Peyer's patch (tissue), 4 donors: ENCODE measurements at regions not wholly inside any gene's neighbourhood (a gene's known extent, or its start where the extent isn't known, plus 50 kb on each side); places are given as distances from the start of the nearest gene placed in this dataset.

Source experiments
- DNase-seq, 3 donors: peaks; one replicate each; pipeline ENCODE4 v3.0.0-alpha.2; 2017 to 2019
- H3K27ac ChIP-seq, 4 donors: fragments of 200-600 bp; sonication (generic); one replicate each; pipeline ENCODE4 v1.5.1; 2016 to 2019
- H3K27me3 ChIP-seq, 2 donors: fragments of 200-600 bp; sonication (generic); one replicate each; pipeline ENCODE4 v1.5.1; 2019
- H3K36me3 ChIP-seq, 3 donors: fragments of 200-600 bp; sonication (generic); one replicate each; pipeline ENCODE4 v1.5.1; 2016 to 2019
- H3K4me1 ChIP-seq, 4 donors: fragments of 200-600 bp; sonication (generic); one replicate each; pipeline ENCODE4 v1.5.1; 2016 to 2019
- H3K4me3 ChIP-seq, 4 donors: fragments of 200-600 bp; sonication (generic); 1 replicate in 3 of 4; 2 replicates in 1 of 4; pipeline ENCODE4 v1.5.1; 2016 to 2019; ENCODE audit warnings: mild to moderate bottlenecking in 1 of 4
- H3K9me3 ChIP-seq, 4 donors: fragments of 200-600 bp; sonication (generic); one replicate each; pipeline ENCODE4 v1.5.1; 2016 to 2019; ENCODE audit warnings: mild to moderate bottlenecking in 1 of 4
- POLR2A ChIP-seq, 2 donors: fragments of 450-650 bp; IDR thresholded peaks; one replicate each; pipeline ENCODE4 v1.5.1; 2017; ENCODE audit warnings: antibody characterized with exemption in 2 of 2, mild to moderate bottlenecking in 2 of 2, moderate library complexity in 2 of 2
- TF ChIP-seq, protein P1 (sequence below), 6 experiments: fragments of 450-650 bp in 4 of 6; fragments of 200-600 bp in 2 of 6; sonication (generic) in 1 of 6; IDR thresholded peaks; one replicate each; pipeline ENCODE4 v1.5.1; 2017 to 2019; ENCODE audit warnings: antibody characterized with exemption in 6 of 6, mild to moderate bottlenecking in 3 of 6, moderate library complexity in 1 of 6

DNA sequence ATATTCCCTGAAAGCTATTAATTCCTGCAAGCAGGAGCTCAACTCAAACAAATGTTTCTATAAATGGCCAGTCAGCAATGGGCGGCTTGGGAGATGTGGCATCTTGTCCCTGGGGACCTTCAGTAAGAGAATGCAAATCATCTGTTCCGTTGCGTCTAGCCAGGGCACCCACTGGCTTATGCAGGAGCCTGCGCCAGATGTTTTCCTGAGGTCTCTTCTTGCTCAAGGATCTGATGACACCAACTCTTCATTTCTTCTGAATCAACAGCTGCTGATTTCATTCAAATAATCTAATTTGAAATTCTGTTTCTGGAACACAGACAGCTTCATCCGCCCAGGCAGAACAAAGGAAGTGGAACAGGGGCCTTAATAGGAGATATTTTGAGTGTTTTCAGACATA is 70.0 kb upstream of the AJAP1 start:
- DNase-seq = no peak
- TF ChIP-seq, protein P1, sequence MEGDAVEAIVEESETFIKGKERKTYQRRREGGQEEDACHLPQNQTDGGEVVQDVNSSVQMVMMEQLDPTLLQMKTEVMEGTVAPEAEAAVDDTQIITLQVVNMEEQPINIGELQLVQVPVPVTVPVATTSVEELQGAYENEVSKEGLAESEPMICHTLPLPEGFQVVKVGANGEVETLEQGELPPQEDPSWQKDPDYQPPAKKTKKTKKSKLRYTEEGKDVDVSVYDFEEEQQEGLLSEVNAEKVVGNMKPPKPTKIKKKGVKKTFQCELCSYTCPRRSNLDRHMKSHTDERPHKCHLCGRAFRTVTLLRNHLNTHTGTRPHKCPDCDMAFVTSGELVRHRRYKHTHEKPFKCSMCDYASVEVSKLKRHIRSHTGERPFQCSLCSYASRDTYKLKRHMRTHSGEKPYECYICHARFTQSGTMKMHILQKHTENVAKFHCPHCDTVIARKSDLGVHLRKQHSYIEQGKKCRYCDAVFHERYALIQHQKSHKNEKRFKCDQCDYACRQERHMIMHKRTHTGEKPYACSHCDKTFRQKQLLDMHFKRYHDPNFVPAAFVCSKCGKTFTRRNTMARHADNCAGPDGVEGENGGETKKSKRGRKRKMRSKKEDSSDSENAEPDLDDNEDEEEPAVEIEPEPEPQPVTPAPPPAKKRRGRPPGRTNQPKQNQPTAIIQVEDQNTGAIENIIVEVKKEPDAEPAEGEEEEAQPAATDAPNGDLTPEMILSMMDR (IDR thresholded peaks at IDR 0.05) = no peak
- Histone ChIP-seq H3K4me3 (no peak overlapping the region), H3K27ac (no peak overlapping the region), H3K4me1 (no peaks in the 10 kb centered on the region), H3K9me3 (no peaks in the 10 kb centered on the region), H3K36me3 (no peaks in the 10 kb centered on the region), H3K27me3 (no peaks in the 10 kb centered on the region)

DNA sequence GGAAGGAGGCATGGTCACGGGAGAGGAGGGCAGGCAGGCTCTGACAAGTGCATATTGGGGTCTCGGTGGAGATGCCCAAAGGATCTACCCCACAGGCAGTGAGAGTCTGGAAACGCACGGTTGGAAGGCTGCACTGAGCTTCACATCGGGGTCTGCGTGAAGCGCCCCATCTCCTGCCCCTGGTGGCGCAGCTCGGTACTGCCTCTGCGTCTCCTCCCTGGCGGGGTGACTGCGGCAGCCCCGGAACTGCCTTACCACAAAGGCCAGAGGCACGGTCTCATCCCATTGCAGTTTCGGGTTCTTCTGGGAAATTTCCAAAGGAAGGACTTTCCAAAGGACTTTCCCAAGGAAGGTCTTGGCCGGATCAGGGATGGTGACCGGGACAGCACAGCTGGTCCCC is 69.2 kb upstream of the AJAP1 start:
- H3K4me3 ChIP-seq = no peak overlapping the region
- no peaks in the 10 kb centered on the region for H3K9me3 ChIP-seq
- H3K36me3 ChIP-seq = no peaks in the 10 kb centered on the region
- TF ChIP-seq, protein P1 (IDR thresholded peaks at IDR 0.05) = peak in 4 of 6 experiments; percentile 15 to 33 (median 32)
- TF ChIP-seq POLR2A (IDR thresholded peaks at IDR 0.05) = no peak
- H3K27ac ChIP-seq = no peak overlapping the region
- H3K27me3 ChIP-seq = no peaks in the 10 kb centered on the region
- H3K4me1 ChIP-seq = no peaks in the 10 kb centered on the region
- DNase-seq = no peak

DNA sequence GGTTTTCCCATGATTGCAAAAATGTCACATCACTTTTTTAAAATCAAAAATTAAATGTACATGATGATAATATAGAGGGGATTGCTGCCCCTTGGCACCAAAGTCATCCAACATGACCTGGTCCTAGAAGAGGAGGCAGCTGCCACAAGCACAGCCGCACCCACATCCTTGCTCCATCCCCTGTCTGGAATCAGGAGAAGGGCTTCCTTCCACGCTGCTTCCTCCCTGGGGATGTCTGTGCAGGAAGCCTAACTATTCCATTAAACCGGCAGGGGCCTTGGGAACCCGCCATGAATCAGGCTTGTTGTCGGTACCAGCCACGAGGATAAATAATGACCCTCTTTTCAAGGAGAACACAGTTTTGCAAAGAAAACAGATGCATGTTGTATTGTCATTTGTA is 68.7 kb upstream of the AJAP1 start:
- TF ChIP-seq POLR2A (IDR thresholded peaks at IDR 0.05) = no peak
- TF ChIP-seq, protein P1 (IDR thresholded peaks at IDR 0.05) = no peak
- DNase-seq = no peak
- H3K36me3 ChIP-seq = no peaks in the 10 kb centered on the region
- H3K9me3 ChIP-seq = no peaks in the 10 kb centered on the region
- H3K27ac ChIP-seq = no peak overlapping the region
- H3K4me1 ChIP-seq = no peaks in the 10 kb centered on the region
- H3K4me3 ChIP-seq = no peak overlapping the region
- H3K27me3 ChIP-seq = no peaks in the 10 kb centered on the region

DNA sequence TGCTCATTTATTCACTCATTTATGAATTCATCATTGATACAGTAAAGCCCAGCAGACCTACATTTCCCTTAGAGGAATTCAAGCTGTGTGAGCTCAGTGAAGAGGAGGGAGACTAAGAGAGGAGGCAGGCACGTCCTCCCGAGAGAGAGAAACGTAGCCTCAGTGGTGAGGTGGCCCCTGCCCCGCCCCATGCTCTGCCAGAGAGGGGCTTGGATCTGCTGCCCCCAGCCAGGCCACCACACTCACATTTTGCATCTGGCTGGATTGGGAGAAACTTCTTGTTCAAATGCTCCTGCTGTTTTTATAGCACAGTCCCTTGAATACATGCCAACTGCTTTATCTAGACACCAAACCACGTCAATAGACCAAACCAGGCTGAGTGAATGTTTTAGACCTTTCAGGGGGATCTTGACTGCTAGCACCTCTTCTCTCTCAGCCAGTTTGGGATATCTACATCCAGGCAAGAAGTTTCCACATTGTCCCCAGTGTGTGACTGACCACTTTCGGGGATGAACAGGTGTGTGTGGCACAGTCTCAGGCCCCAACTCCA is 67.7 kb upstream of the AJAP1 start:
- TF ChIP-seq, protein P1 (IDR thresholded peaks at IDR 0.05) = no peak
- no peak for TF ChIP-seq POLR2A (IDR thresholded peaks at IDR 0.05)
- Histone ChIP-seq H3K4me3 (no peak overlapping the region), H3K27ac (no peak overlapping the region), H3K27me3 (no peaks in the 10 kb centered on the region), H3K36me3 (no peaks in the 10 kb centered on the region), H3K9me3 (no peaks in the 10 kb centered on the region), H3K4me1 (no peaks in the 10 kb centered on the region)
- DNase-seq = no peak

DNA sequence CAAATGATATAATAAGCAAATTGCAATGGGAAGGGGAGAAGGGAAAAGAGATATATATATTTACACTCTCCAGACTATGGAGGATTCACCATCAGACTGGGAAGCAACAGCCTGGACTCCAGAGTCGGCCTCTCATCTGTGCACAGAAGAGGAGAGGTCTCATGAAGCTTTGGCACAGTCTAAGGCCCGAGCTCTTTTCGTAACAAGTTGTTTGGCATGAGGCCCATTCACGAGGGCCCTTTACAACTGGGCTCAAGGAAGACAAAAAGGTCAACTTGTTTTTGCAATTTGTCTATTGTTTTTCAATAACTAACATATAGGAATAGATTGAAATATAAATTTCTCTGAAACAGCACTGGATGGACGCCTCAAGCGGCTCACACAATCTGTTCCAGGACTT is 66.7 kb upstream of the AJAP1 start:
- Histone ChIP-seq H3K4me1 (no peaks in the 10 kb centered on the region), H3K4me3 (no peak overlapping the region), H3K36me3 (no peaks in the 10 kb centered on the region), H3K9me3 (no peaks in the 10 kb centered on the region), H3K27me3 (no peaks in the 10 kb centered on the region), H3K27ac (no peak overlapping the region)
- no peak for TF ChIP-seq POLR2A (IDR thresholded peaks at IDR 0.05)
- TF ChIP-seq, protein P1 (IDR thresholded peaks at IDR 0.05) = no peak
- DNase-seq = no peak

DNA sequence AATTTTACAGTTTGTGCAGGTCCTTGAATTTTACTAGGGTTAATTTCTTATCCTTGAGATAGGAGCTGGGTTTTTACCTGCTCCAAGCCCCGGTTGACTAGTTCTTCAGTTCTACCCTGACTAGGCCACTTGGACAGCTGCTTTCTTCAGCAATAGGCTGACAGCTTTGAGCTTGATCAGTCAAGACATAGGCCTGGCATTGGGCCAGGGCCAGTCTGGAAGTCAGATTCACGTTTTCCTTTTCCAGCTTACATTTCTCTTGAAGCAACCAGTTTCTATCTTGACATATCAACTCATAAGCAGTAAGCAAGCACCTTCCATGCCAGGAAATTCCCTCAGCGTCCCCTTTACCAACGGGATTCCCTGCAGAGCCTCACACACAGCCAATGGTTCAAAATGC is 63.7 kb upstream of the AJAP1 start:
- H3K4me3 ChIP-seq = no peak overlapping the region
- no peaks in the 10 kb centered on the region for H3K9me3 ChIP-seq

More for the DNA sequence above, 63.7 kb upstream of the AJAP1 start:
- no peaks in the 10 kb centered on the region for H3K36me3 ChIP-seq
- H3K27me3 ChIP-seq = no peaks in the 10 kb centered on the region
- TF ChIP-seq POLR2A (IDR thresholded peaks at IDR 0.05) = no peak
- TF ChIP-seq, protein P1 (IDR thresholded peaks at IDR 0.05) = no peak
- no peaks in the 10 kb centered on the region for H3K4me1 ChIP-seq
- no peak for DNase-seq
- no peak overlapping the region for H3K27ac ChIP-seq
